Stimulated activated naive CD4-positive, alpha-beta T cell treated with Interleukin-2 at 50 U/mL for 16 hours (primary cell): ENCODE measurements at regions not wholly inside any gene's neighbourhood (a gene's known extent, or its start where the extent isn't known, plus 50 kb on each side); places are given as distances from the start of the nearest gene placed in this dataset.

Source experiments
- DNase-seq: peaks from one replicate; lab custom pipeline; 2025; lab: John Stamatoyannopoulos, UW

DNA sequence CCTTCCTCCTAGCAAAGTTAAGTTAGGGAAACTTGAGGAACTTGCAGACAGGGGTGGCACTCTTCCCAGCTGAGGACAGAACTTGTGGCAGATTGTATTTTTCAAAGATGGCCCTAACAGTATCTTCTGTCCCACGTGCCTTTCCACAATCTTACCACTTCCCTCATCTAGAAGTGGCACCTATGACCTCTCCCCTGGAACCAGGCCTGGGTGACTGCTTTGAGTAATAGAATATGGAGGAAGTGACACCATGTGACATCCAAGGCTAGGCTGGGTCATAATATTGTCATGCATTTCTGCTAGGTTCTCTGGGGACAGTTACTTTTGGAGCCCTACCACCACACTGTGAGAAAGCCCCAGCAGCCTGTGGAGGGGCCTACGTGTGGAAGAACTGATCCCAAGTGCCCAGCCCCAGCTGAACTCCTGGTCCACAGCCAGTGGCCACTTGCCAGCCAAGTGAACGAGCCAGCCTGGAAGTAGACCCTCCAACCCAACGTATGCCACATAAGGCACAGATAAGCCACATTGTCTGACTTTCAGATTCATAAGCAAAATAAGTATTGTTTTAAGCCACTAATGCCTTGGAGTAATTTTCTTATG, 193.7 kb downstream of the PTPN20 start:
- no peak for DNase-seq

DNA sequence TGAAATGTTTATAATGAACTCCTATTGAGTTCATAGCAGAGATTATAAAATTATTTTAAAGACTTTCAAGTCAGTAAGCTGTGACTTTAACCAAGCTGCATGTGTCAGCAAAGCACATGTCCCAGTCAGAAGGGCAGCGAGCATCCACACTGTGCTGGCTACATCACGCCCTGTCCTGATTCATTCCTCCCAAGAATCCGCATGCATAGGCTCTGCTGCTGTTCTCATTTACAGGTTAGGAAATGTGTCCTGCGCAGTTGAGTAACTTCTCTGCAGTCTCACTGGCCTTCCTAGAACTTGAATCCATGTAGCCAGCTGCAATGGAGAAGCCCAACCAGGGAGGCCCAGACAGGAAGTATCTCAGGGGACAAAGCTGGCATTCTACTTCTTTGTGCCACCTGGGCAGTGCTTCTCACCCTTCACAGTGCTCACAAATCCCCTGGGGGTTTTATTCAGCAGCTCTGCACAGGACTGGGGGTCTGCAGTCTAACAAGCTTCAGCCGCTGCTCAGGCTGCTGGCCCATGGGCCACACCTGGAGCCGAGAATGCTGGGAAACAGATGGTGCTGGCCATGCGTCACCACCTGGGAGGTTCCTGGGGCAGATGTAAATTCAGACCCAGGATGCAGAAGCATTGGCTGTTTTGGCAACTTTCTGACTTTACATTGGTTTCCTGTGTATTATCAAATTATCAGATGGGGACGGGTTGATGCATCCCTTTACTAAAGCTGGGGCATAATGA, 192.8 kb upstream of the GDF10 start:
- DNase-seq = no peak

GRCh38 chr10:47109906-47110305, 190.1 kb upstream of the GDF10 start:
- DNase-seq = no peak

GRCh38 chr10:47111329-47111862, 188.6 kb upstream of the GDF10 start:
- DNase-seq = no peak

DNA sequence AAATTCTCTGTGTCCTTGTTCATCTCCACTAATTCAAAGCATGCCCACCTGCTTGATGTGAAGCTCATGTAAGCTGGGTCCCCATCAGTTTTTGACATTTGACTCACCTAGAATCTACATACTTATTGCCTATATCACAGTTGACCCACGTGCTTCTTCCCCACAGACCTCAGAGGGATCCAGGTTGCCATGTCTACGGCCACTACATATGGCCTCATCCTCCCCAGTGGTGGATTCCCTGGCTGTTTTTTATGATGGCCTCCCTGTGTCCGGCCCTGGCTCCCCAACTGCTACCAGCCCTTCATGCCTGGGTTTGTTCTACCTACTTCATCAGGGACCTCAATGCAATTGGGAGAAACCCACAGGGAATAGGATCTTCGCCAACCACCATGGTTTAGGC, 187.4 kb upstream of the GDF10 start:
- DNase-seq = no peak

- DNase-seq = no peak
Observed at GRCh38 chr10:47113907-47114500, 186.0 kb upstream of the GDF10 start.

GRCh38 chr10:47114680-47115186, 185.3 kb upstream of the GDF10 start:
- DNase-seq = no peak

DNA sequence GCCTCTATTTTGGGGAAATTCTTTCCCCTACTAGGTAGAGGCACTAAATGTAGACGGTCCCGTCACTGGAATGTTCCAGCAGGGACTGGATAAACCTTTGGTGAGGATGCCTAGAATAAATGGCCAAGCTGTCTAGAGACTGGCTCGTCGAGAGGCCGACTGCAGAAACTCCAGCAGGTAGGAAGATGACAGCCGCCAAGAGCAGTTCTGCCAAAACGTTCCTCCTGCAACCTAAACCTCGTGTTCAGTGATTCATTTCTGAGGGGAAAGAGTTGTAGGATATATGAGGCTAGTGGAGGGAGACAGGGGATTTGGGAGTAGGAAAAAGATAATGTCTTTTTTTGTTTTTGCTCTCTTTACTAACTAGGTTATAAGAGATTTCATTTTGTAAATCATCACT, 184.7 kb upstream of the GDF10 start:
- no peak for DNase-seq

GRCh38 chr10:47116445-47116844, 183.6 kb upstream of the GDF10 start:
- DNase-seq = no peak

GRCh38 chr10:47118326-47118725, 181.7 kb upstream of the GDF10 start:
- DNase-seq = no peak

DNA sequence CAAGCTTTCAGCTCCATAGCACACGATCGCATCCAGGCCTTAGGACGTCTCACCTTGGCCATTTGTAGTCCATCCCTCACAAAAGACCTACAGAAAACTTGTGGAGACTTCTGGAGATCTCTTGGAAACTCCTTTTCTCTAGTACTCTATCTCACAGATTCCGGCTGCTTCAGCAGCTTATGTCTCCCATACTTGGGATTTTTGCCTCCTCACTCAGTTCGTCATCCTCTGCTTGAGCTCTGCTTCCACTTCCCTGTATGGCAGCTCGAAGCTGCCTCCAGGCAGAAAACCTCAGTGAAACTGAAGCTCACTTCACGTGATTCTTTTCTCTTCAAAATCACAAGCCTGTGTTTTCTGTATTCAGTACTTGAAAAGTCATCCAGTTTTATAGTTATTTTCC, 178.7 kb upstream of the GDF10 start:
- DNase-seq = no peak

GRCh38 chr10:47123716-47124288, 176.2 kb upstream of the GDF10 start:
- DNase-seq = no peak

- DNase-seq = no peak
Observed at GRCh38 chr10:47127188-47127785, 172.7 kb upstream of the GDF10 start.

DNA sequence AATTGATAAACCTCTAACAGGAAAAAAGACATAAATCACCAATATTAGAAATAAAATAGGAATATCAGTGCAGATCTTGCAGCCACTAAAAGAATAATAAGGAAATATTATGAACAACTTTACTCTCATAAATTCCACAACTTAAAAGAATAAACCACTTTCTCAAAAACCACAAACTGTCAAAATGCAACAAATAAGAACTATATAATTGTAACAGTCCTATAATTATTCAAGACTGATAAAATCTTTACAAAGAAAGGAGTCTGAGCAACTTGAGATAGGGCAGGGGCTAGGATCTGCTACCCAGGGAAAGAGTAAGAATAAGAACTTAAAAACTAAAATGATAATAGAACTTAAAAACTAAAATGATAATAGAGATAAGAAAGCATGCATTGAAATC, 169.5 kb upstream of the GDF10 start:
- no peak for DNase-seq

DNA sequence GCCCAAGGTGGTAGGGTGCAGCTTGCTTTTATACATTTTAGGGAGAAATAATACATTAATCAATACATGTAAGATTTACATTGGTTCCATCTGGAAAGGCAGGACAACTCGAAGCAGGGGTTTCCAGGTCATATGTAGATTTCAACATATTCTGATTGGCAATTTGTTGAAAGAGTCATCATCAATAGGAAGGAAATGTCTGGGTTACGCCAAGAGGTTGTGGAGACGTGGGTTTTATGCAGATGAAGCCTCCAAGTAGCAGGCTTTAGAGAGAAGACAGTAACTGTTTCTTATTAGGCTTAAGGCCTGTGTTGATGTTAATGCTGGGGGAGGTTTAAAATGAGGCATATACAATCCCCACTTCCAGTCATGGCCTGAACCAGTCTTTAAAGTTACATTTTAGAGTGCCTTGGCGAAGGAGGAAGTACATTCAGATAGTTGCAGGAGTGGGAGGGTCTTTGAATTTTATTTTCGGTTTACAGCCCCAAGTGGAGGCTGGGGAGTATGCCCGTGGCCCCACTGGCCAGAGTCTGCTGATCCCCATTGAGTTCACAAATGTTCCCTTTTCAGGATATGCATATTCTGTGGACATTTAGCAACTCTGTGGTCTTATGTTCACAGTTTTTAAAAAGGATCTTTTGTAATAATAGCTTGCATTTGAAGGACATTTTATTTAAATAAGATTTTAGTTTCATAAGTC, 166.0 kb upstream of the GDF10 start:
- DNase-seq = no peak

GRCh38 chr10:47136866-47137265, 163.1 kb upstream of the GDF10 start:
- no peak for DNase-seq

DNA sequence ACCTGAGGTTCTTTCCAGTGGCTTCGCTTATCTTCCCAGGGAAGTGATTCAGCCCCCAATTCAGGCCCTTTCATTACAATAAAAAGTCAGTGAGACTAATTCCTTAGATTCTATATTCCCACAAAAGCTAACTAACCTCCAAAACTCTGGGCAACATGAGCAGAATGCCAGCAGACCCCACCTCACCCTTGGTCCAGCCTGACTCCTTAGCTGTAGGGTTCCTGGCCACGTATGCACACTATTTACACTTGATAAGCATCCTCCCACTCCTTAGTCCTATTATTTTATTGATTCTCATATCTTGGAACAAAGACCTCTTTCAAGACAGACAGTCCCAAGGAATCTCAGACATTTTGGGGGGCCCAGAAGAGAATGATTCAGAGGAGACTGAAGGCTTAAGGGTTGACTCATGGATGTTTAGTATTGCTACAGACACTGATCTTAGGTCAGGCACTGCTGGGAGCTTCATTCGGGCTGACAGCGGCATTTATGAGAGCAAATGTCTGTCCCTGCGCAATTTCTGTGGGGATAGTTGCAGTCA, 162.6 kb upstream of the GDF10 start:
- DNase-seq = no peak

- DNase-seq = no peak
Observed at GRCh38 chr10:47139121-47139520, 160.9 kb upstream of the GDF10 start.

DNA sequence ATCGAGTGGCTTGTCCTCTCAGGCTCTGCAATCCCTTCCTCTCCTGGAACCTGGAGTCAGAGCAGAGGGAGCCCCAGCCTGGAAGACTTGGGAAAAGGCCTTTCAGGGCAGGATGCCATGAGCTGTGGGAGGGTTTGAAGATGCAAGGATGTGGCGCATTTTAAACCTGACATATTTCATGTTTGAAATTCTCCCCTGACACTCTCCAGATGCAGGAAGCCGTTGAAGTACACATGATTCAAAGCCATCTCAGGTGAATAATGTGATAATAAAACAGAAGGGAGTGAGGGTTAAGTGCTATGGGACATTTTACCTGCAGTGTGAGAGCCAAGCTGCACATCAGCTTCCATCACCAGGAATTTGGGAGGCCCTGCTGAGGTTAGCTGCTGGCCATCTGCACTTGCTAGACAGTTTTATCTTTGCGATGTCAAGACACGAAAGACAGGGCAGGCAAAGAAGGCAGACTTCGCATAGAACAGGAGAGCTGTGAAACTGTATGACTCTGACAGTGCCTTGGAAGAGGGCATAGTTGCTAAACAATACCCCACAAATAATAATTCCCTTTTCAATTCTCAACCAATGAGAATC, 159.1 kb upstream of the GDF10 start:
- no peak for DNase-seq

DNA sequence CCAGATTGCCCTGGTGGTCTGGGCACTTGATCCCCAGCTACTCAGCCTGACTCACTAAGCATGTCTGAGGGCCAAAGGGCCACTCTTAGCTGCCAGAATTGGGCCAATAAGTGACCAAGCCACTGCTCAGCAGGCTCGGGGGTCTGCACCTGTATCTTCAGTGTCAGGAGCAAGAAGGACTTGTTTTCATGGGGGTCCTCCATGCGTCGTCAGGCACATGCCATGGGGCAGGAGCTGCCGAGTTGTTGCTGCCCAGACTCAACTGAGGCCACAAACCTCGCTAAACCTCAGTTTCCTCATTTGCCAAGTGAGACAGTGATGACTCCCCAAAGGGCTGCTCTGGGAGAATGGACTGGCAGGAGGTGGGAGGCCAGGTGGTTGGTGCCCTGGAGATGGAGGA, 158.6 kb upstream of the GDF10 start:
- no peak for DNase-seq

GRCh38 chr10:47143072-47143471, 156.9 kb upstream of the GDF10 start:
- DNase-seq = no peak
